ENCODE measurements at regions not wholly inside any gene's neighbourhood (a gene's known extent, or its start where the extent isn't known, plus 50 kb on each side); places are given as distances from the start of the nearest gene placed in this dataset.

- H3K9me3 ChIP-seq (ENCODE audit: control insufficient read depth in 2 of 2, insufficient read depth in 1 of 2, low read depth in 1 of 2, low read length in 1 of 2): no peaks in the 10 kb centered on the region
- no peaks in the 10 kb centered on the region for H3K36me3 ChIP-seq (ENCODE audit: control insufficient read depth in 3 of 3, insufficient read depth in 2 of 3, low read depth in 1 of 3, low read length in 3 of 3)
- WGBS, 3 donors: 49 to 62% (median 57%) methylated on average over 5 of the region's 5 CpGs
- H3K27ac ChIP-seq (ENCODE audit: low read depth in 1 of 3, low read length in 2 of 3): no peak overlapping the region
- no peaks in the 10 kb centered on the region for H3K4me1 ChIP-seq (ENCODE audit: control insufficient read depth in 3 of 3, insufficient read depth in 2 of 3, low read depth in 1 of 3, low read length in 2 of 3)
- H3K4me3 ChIP-seq (ENCODE audit: low read depth in 1 of 3, low read length in 3 of 3): no peak overlapping the region
- FAIRE-seq (no peak), DNase-seq (no peak)
- no peaks in the 10 kb centered on the region for H3K27me3 ChIP-seq (ENCODE audit: control insufficient read depth in 3 of 3, insufficient read depth in 3 of 3, low read length in 3 of 3)
Observed at GRCh38 chr4:13007802-13008470, 476.2 kb downstream of the RAB28 start.

DNA sequence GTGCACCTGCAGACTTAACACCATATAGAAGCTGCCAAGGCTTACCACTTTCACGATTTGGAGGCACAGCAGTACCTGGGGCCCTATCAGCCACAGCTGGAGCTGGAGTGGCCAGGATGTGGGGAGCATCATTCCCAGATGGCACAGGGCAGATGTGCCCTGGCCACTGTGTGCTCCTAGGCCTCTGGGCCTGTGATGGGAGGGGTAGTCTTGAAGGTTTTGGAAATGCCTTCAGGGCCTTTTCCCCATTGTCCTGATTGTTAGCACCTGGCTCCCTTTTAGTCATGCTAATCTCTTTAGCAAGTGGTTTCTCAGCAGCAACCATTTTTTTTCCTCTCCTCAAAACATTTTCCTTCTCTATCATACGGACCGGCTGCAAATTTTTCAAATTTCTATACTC, 490.2 kb downstream of the RAB28 start:
- Histone ChIP-seq H3K9me3 (ENCODE audit: control insufficient read depth in 2 of 2, insufficient read depth in 1 of 2, low read depth in 1 of 2, low read length in 1 of 2) (peaks cover 0 to 6% of the 10 kb centered on the region in 2 donors), H3K4me3 (ENCODE audit: low read depth in 1 of 3, low read length in 3 of 3) (no peak overlapping the region), H3K4me1 (ENCODE audit: control insufficient read depth in 3 of 3, insufficient read depth in 2 of 3, low read depth in 1 of 3, low read length in 2 of 3) (no peaks in the 10 kb centered on the region), H3K27ac (ENCODE audit: low read depth in 1 of 3, low read length in 2 of 3) (no peak overlapping the region), H3K27me3 (ENCODE audit: control insufficient read depth in 3 of 3, insufficient read depth in 3 of 3, low read length in 3 of 3) (no peaks in the 10 kb centered on the region), H3K36me3 (ENCODE audit: control insufficient read depth in 3 of 3, insufficient read depth in 2 of 3, low read depth in 1 of 3, low read length in 3 of 3) (no peaks in the 10 kb centered on the region)
- WGBS, 3 donors: 88 to 91% (median 89%) methylated on average over 3 of the region's 3 CpGs
- FAIRE-seq (no peak), DNase-seq (no peak)

- no peaks in the 10 kb centered on the region for H3K9me3 ChIP-seq (ENCODE audit: control insufficient read depth in 2 of 2, insufficient read depth in 1 of 2, low read depth in 1 of 2, low read length in 1 of 2)
- DNase-seq: no peak
- H3K27me3 ChIP-seq (ENCODE audit: control insufficient read depth in 3 of 3, insufficient read depth in 3 of 3, low read length in 3 of 3): no peaks in the 10 kb centered on the region
- H3K4me3 ChIP-seq (ENCODE audit: low read depth in 1 of 3, low read length in 3 of 3): no peak overlapping the region
- H3K36me3 ChIP-seq (ENCODE audit: control insufficient read depth in 3 of 3, insufficient read depth in 2 of 3, low read depth in 1 of 3, low read length in 3 of 3): no peaks in the 10 kb centered on the region
- H3K27ac ChIP-seq (ENCODE audit: low read depth in 1 of 3, low read length in 2 of 3): no peak overlapping the region
- no peak for FAIRE-seq
- no peaks in the 10 kb centered on the region for H3K4me1 ChIP-seq (ENCODE audit: control insufficient read depth in 3 of 3, insufficient read depth in 2 of 3, low read depth in 1 of 3, low read length in 2 of 3)
- WGBS, 3 donors: 57 to 64% (median 58%) methylated on average over 2 of the region's 2 CpGs
Observed at GRCh38 chr4:12987284-12987683, 496.9 kb downstream of the RAB28 start.

DNA sequence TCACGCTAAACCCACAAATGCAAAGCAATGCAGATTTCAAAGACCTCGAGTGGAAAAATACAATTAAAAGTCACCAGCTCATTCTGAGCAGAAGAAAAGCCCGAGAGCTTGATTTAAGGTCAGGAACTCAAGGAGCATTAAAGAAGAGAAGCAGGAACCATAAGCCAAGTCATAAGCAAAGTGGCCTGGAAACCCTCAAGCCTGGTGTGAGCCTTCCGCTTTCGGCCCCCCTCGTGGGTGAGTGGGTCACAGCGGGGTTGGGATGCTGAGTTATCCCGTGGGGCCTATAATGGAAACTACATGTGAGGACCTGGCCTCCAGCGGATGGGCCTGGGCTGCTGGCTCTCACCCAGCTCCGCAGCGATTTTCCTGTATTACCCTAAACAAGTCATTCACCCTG, 504.3 kb downstream of the RAB28 start:
- no peak overlapping the region for H3K4me3 ChIP-seq (ENCODE audit: low read depth in 1 of 3, low read length in 3 of 3)
- H3K27me3 ChIP-seq (ENCODE audit: control insufficient read depth in 3 of 3, insufficient read depth in 3 of 3, low read length in 3 of 3): no peaks in the 10 kb centered on the region
- 74 to 84% (median 83%) methylated on average over 11 of the region's 11 CpGs for WGBS, 3 donors
- H3K4me1 ChIP-seq (ENCODE audit: control insufficient read depth in 3 of 3, insufficient read depth in 2 of 3, low read depth in 1 of 3, low read length in 2 of 3): no peaks in the 10 kb centered on the region
- no peak for FAIRE-seq
- DNase-seq: no peak
- H3K9me3 ChIP-seq (ENCODE audit: control insufficient read depth in 2 of 2, insufficient read depth in 1 of 2, low read depth in 1 of 2, low read length in 1 of 2): no peaks in the 10 kb centered on the region
- no peaks in the 10 kb centered on the region for H3K36me3 ChIP-seq (ENCODE audit: control insufficient read depth in 3 of 3, insufficient read depth in 2 of 3, low read depth in 1 of 3, low read length in 3 of 3)
- H3K27ac ChIP-seq (ENCODE audit: low read depth in 1 of 3, low read length in 2 of 3): no peak overlapping the region

GRCh38 chr4:12978310-12978709, 505.8 kb downstream of the RAB28 start:
- no peak for FAIRE-seq
- H3K9me3 ChIP-seq (ENCODE audit: control insufficient read depth in 2 of 2, insufficient read depth in 1 of 2, low read depth in 1 of 2, low read length in 1 of 2): no peaks in the 10 kb centered on the region
- no peak for DNase-seq
- H3K27me3 ChIP-seq (ENCODE audit: control insufficient read depth in 3 of 3, insufficient read depth in 3 of 3, low read length in 3 of 3): no peaks in the 10 kb centered on the region
- H3K4me1 ChIP-seq (ENCODE audit: control insufficient read depth in 3 of 3, insufficient read depth in 2 of 3, low read depth in 1 of 3, low read length in 2 of 3): no peaks in the 10 kb centered on the region
- H3K4me3 ChIP-seq (ENCODE audit: low read depth in 1 of 3, low read length in 3 of 3): no peak overlapping the region
- no peaks in the 10 kb centered on the region for H3K36me3 ChIP-seq (ENCODE audit: control insufficient read depth in 3 of 3, insufficient read depth in 2 of 3, low read depth in 1 of 3, low read length in 3 of 3)
- H3K27ac ChIP-seq (ENCODE audit: low read depth in 1 of 3, low read length in 2 of 3): no peak overlapping the region

GRCh38 chr4:12975511-12975910, 508.6 kb downstream of the RAB28 start:
- Histone ChIP-seq H3K9me3 (ENCODE audit: control insufficient read depth in 2 of 2, insufficient read depth in 1 of 2, low read depth in 1 of 2, low read length in 1 of 2) (no peaks in the 10 kb centered on the region), H3K4me1 (ENCODE audit: control insufficient read depth in 3 of 3, insufficient read depth in 2 of 3, low read depth in 1 of 3, low read length in 2 of 3) (no peaks in the 10 kb centered on the region), H3K4me3 (ENCODE audit: low read depth in 1 of 3, low read length in 3 of 3) (no peak overlapping the region), H3K27me3 (ENCODE audit: control insufficient read depth in 3 of 3, insufficient read depth in 3 of 3, low read length in 3 of 3) (no peaks in the 10 kb centered on the region), H3K36me3 (ENCODE audit: control insufficient read depth in 3 of 3, insufficient read depth in 2 of 3, low read depth in 1 of 3, low read length in 3 of 3) (no peaks in the 10 kb centered on the region), H3K27ac (ENCODE audit: low read depth in 1 of 3, low read length in 2 of 3) (no peak overlapping the region)
- FAIRE-seq (no peak), DNase-seq (no peak)
- WGBS, 3 donors: 62 to 84% (median 81%) methylated on average over 3 of the region's 3 CpGs

DNA sequence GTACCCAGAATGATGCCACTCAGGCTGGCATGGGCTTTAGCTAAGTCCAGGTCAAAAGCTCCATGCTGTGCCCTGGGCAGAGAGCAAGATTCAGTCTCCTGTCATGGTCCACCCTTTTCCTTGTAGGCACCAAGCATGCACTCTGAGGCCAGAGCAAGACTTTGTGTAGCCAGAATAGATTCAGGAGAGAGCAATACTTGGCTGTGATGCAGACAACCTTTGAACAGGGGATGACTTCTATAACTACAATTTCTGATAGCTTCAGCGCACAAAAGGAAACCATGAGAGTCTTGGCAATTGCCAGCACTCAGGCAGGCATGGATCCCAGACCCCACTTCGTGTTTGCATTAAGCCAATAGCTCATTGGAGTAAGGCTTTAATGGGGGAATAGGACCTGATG, 510.6 kb downstream of the RAB28 start:
- FAIRE-seq (no peak), DNase-seq (no peak)
- no peak overlapping the region for H3K27ac ChIP-seq (ENCODE audit: low read depth in 1 of 3, low read length in 2 of 3)
- 56 to 77% (median 57%) methylated on average over 2 of the region's 2 CpGs for WGBS, 3 donors
- no peaks in the 10 kb centered on the region for H3K27me3 ChIP-seq (ENCODE audit: control insufficient read depth in 3 of 3, insufficient read depth in 3 of 3, low read length in 3 of 3)
- H3K9me3 ChIP-seq (ENCODE audit: control insufficient read depth in 2 of 2, insufficient read depth in 1 of 2, low read depth in 1 of 2, low read length in 1 of 2): no peaks in the 10 kb centered on the region
- H3K36me3 ChIP-seq (ENCODE audit: control insufficient read depth in 3 of 3, insufficient read depth in 2 of 3, low read depth in 1 of 3, low read length in 3 of 3): no peaks in the 10 kb centered on the region
- H3K4me1 ChIP-seq (ENCODE audit: control insufficient read depth in 3 of 3, insufficient read depth in 2 of 3, low read depth in 1 of 3, low read length in 2 of 3): no peaks in the 10 kb centered on the region
- no peak overlapping the region for H3K4me3 ChIP-seq (ENCODE audit: low read depth in 1 of 3, low read length in 3 of 3)

DNA sequence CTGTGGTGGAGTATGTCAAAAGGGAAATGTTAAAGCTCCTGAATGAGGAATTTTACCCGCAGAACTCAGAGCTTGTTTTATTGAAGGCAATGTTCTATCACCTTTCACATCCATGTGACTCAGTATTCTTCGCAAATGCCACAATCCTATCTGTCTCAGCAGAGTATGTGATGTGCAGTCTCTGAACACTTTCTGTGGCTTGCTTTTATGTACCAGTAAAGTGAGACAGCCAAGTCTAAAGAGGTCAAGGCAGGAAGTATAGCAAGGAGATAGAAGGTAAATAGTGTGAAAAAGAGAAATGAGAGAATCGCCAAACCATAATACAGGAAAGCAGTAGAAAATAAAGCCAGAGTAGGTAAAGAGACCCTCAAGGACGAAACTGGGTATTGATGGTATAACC, 515.8 kb downstream of the RAB28 start:
- Histone ChIP-seq H3K9me3 (ENCODE audit: control insufficient read depth in 2 of 2, insufficient read depth in 1 of 2, low read depth in 1 of 2, low read length in 1 of 2) (no peaks in the 10 kb centered on the region), H3K36me3 (ENCODE audit: control insufficient read depth in 3 of 3, insufficient read depth in 2 of 3, low read depth in 1 of 3, low read length in 3 of 3) (no peaks in the 10 kb centered on the region), H3K4me1 (ENCODE audit: control insufficient read depth in 3 of 3, insufficient read depth in 2 of 3, low read depth in 1 of 3, low read length in 2 of 3) (no peaks in the 10 kb centered on the region), H3K27ac (ENCODE audit: low read depth in 1 of 3, low read length in 2 of 3) (no peak overlapping the region), H3K27me3 (ENCODE audit: control insufficient read depth in 3 of 3, insufficient read depth in 3 of 3, low read length in 3 of 3) (no peaks in the 10 kb centered on the region), H3K4me3 (ENCODE audit: low read depth in 1 of 3, low read length in 3 of 3) (no peak overlapping the region)
- 64 to 69% (median 68%) methylated on average over 4 of the region's 4 CpGs for WGBS, 3 donors
- DNase-seq: no peak
- no peak for FAIRE-seq

- no peak overlapping the region for H3K27ac ChIP-seq (ENCODE audit: low read depth in 1 of 3, low read length in 2 of 3)
- WGBS, 3 donors: 77 to 88% (median 80%) methylated on average over 5 of the region's 5 CpGs
- DNase-seq (no peak), FAIRE-seq (no peak)
- no peaks in the 10 kb centered on the region for H3K36me3 ChIP-seq (ENCODE audit: control insufficient read depth in 3 of 3, insufficient read depth in 2 of 3, low read depth in 1 of 3, low read length in 3 of 3)
- H3K4me3 ChIP-seq (ENCODE audit: low read depth in 1 of 3, low read length in 3 of 3): no peak overlapping the region
- H3K27me3 ChIP-seq (ENCODE audit: control insufficient read depth in 3 of 3, insufficient read depth in 3 of 3, low read length in 3 of 3): no peaks in the 10 kb centered on the region
- no peaks in the 10 kb centered on the region for H3K4me1 ChIP-seq (ENCODE audit: control insufficient read depth in 3 of 3, insufficient read depth in 2 of 3, low read depth in 1 of 3, low read length in 2 of 3)
- H3K9me3 ChIP-seq (ENCODE audit: control insufficient read depth in 2 of 2, insufficient read depth in 1 of 2, low read depth in 1 of 2, low read length in 1 of 2): no peaks in the 10 kb centered on the region
Observed at GRCh38 chr4:12966726-12967125, 517.4 kb downstream of the RAB28 start.

All from small intestine (tissue), 7 donors.